ENCODE measurements at regions not wholly inside any gene's neighbourhood (a gene's known extent, or its start where the extent isn't known, plus 50 kb on each side); places are given as distances from the start of the nearest gene placed in this dataset.

GRCh38 chr3:177744873-177745606 is 547.8 kb upstream of the TBL1XR1 start:
- intact Hi-C loops (cut with DNase I): no loop called here
- no peak for TF ChIP-seq POLR2A (IDR thresholded peaks at IDR 0.05)
- TF ChIP-seq, protein P1, sequence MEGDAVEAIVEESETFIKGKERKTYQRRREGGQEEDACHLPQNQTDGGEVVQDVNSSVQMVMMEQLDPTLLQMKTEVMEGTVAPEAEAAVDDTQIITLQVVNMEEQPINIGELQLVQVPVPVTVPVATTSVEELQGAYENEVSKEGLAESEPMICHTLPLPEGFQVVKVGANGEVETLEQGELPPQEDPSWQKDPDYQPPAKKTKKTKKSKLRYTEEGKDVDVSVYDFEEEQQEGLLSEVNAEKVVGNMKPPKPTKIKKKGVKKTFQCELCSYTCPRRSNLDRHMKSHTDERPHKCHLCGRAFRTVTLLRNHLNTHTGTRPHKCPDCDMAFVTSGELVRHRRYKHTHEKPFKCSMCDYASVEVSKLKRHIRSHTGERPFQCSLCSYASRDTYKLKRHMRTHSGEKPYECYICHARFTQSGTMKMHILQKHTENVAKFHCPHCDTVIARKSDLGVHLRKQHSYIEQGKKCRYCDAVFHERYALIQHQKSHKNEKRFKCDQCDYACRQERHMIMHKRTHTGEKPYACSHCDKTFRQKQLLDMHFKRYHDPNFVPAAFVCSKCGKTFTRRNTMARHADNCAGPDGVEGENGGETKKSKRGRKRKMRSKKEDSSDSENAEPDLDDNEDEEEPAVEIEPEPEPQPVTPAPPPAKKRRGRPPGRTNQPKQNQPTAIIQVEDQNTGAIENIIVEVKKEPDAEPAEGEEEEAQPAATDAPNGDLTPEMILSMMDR (IDR thresholded peaks at IDR 0.05): no peak
- no peak overlapping the region for H3K27ac ChIP-seq
- no peaks in the 10 kb centered on the region for H3K27me3 ChIP-seq
- no peaks in the 10 kb centered on the region for H3K36me3 ChIP-seq
- WGBS, 2 donors: 86 to 92% methylated on average over 6 of the region's 6 CpGs
- no peak overlapping the region for H3K4me3 ChIP-seq (replicated peaks in 1 of 3)
- H3K4me1 ChIP-seq: peaks cover 7 to 20% of the 10 kb centered on the region in 2 donors
- H3K9me3 ChIP-seq: no peaks in the 10 kb centered on the region
- no peak for DNase-seq

DNA sequence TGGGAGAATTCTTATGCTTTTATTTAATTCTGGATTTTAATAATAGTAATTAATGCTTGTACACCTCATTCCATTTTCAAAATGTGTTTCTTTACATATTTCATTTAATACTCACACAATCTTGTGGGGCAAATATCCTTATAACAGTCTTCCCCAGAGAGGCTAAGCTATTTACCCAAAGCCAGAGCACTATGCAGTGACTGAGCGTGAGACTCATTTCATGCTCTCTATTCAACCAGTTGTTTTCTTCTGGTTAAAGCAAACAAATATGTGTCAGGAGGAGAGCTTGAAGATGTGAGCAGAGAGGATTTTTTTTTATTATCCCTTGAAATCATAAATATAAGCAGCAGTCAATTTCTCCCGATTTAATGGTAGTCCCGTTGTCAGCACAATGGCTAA is 548.3 kb upstream of the TBL1XR1 start:
- no peaks in the 10 kb centered on the region for H3K27me3 ChIP-seq
- no peaks in the 10 kb centered on the region for H3K36me3 ChIP-seq
- no peak overlapping the region for H3K4me3 ChIP-seq (replicated peaks in 1 of 3)
- DNase-seq: no peak
- intact Hi-C loops (cut with DNase I): no loop called here
- H3K9me3 ChIP-seq: no peaks in the 10 kb centered on the region
- peaks cover 7 to 20% of the 10 kb centered on the region in 2 donors for H3K4me1 ChIP-seq
- no peak overlapping the region for H3K27ac ChIP-seq
- no peak for TF ChIP-seq POLR2A (IDR thresholded peaks at IDR 0.05)
- TF ChIP-seq, protein P1 (IDR thresholded peaks at IDR 0.05): no peak
- 63 to 82% methylated on average over 3 of the region's 3 CpGs for WGBS, 2 donors

- Histone ChIP-seq H3K36me3 (no peaks in the 10 kb centered on the region), H3K4me1 (peaks cover 8 to 23% of the 10 kb centered on the region in 2 donors), H3K27me3 (no peaks in the 10 kb centered on the region), H3K9me3 (no peaks in the 10 kb centered on the region), H3K4me3 (replicated peaks in 1 of 3) (no peak overlapping the region), H3K27ac (peak overlapping the region in 1 of 3 donors; percentile 24)
- no peak for TF ChIP-seq POLR2A (IDR thresholded peaks at IDR 0.05)
- TF ChIP-seq, protein P1 (IDR thresholded peaks at IDR 0.05): no peak
- intact Hi-C loops (cut with DNase I): no loop called here
- 53 to 66% methylated on average over 3 of the region's 3 CpGs for WGBS, 2 donors
- DNase-seq: no peak
Measured at GRCh38 chr3:177746337-177746933, 549.2 kb upstream of the TBL1XR1 start.

DNA sequence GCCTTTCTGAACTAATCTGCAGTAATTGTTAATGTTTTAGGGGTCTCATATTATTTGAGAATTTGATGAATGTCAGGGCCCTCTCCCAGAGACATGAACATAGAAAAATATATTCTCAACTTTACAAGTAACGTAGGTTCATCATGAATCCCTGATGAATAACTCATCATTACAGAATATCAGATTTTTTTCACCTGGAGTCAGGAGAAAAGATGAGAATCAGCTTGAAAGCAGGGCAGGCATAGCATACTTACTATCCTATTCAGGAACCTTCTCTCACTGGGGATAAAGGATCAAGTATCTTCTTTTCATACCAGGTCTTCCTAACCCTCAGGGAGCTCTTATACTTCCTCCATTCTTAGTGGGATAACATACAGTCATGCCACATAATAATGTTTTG is 552.6 kb upstream of the TBL1XR1 start:
- Histone ChIP-seq H3K4me1 (peaks cover 34 to 45% of the 10 kb centered on the region in 2 donors), H3K36me3 (no peaks in the 10 kb centered on the region), H3K4me3 (replicated peaks in 1 of 3) (no peak overlapping the region), H3K27ac (no peak overlapping the region), H3K27me3 (no peaks in the 10 kb centered on the region), H3K9me3 (no peaks in the 10 kb centered on the region)
- intact Hi-C loops (cut with DNase I): no loop called here
- TF ChIP-seq, protein P1 (IDR thresholded peaks at IDR 0.05): no peak
- no peak for TF ChIP-seq POLR2A (IDR thresholded peaks at IDR 0.05)
- 97 to 100% methylated on average over 1 of the region's 1 CpG for WGBS, 2 donors
- no peak for DNase-seq

DNA sequence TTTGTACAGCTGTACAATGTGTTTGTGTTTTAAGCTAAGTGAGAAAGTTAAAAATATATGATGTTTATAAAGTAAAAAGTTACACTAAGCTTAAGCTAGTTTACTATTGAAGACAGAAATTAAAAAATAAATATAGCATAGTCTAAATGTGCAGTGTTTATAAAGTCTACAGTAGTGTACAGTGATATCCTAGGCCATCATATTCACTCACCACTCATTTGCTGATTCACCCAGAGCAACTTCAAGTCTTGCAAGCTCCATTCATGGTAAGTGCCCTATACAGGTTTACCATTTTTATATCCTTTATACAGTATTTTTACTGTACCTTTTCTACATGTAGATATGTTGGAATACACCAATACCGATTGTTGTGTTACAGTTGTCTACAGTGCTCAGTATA is 553.2 kb upstream of the TBL1XR1 start:
- Histone ChIP-seq H3K27ac (no peak overlapping the region), H3K27me3 (no peaks in the 10 kb centered on the region), H3K4me3 (replicated peaks in 1 of 3) (no peak overlapping the region), H3K36me3 (no peaks in the 10 kb centered on the region), H3K4me1 (peaks cover 34 to 46% of the 10 kb centered on the region in 2 donors), H3K9me3 (no peaks in the 10 kb centered on the region)
- WGBS, 2 donors: 95 to 100% methylated on average over 1 of the region's 1 CpG
- no peak for DNase-seq
- intact Hi-C loops (cut with DNase I): no loop called here
- no peak for TF ChIP-seq POLR2A (IDR thresholded peaks at IDR 0.05)
- TF ChIP-seq, protein P1 (IDR thresholded peaks at IDR 0.05): no peak

All from thyroid gland (tissue), 4 donors.